Endothelial cell of umbilical vein (primary cell): ENCODE measurements at regions not wholly inside any gene's neighbourhood (a gene's known extent, or its start where the extent isn't known, plus 50 kb on each side); places are given as distances from the start of the nearest gene placed in this dataset.

Source experiments
- CTCF ChIP-seq, 2 donors: IDR thresholded peaks; 1 replicate in 1 of 2; 2 replicates in 1 of 2; pipeline ENCODE4 v1.5.1; 2011; ENCODE audit warnings: low read length in 2 of 2, mild to moderate bottlenecking in 2 of 2, moderate library complexity in 2 of 2, control low read depth in 1 of 2, inconsistent platforms in 1 of 2, low read depth in 1 of 2; ENCODE audit not compliant: insufficient read depth in 1 of 2; ENCODE audit errors: extremely low read depth in 1 of 2
- EZH2 ChIP-seq: IDR thresholded peaks from 2 replicates; pipeline ENCODE4 v1.6.1; 2012; ENCODE audit warnings: borderline replicate concordance, low read depth, mild to moderate bottlenecking, moderate library complexity, low read length, inconsistent platforms; ENCODE audit not compliant: severe bottlenecking
- FOS ChIP-seq: IDR thresholded peaks from 2 replicates; pipeline ENCODE4 v1.6.1; 2011; ENCODE audit warnings: mild to moderate bottlenecking, low read length, moderate library complexity, borderline replicate concordance; ENCODE audit not compliant: insufficient read depth
- GATA2 ChIP-seq: IDR thresholded peaks from 2 replicates; pipeline ENCODE4 v1.7.0; 2011; ENCODE audit warnings: low read depth, mild to moderate bottlenecking, moderate library complexity, mixed read lengths, low read length; ENCODE audit not compliant: insufficient read length, insufficient read depth
- JUN ChIP-seq: IDR thresholded peaks from 2 replicates; pipeline ENCODE4 v1.6.1; 2011; ENCODE audit warnings: borderline replicate concordance, low read depth; ENCODE audit not compliant: insufficient read length, insufficient read depth
- MAX ChIP-seq: IDR thresholded peaks from 2 replicates; pipeline ENCODE4 v1.6.1; 2011; ENCODE audit not compliant: insufficient read depth, insufficient read length
- MYC ChIP-seq: IDR thresholded peaks from one replicate; pipeline ENCODE4 v1.6.1; 2011; ENCODE audit warnings: mild to moderate bottlenecking, low read depth, low read length
- POLR2A ChIP-seq: IDR thresholded peaks from 2 replicates; pipeline ENCODE4 v1.6.1; 2012; ENCODE audit warnings: low read depth, mild to moderate bottlenecking, control low read depth, low read length
- POLR2AphosphoS5 ChIP-seq: IDR thresholded peaks from 2 replicates; pipeline ENCODE4 v1.6.1; 2012; ENCODE audit warnings: low read depth, mild to moderate bottlenecking, control low read depth, low read length, moderate library complexity; ENCODE audit not compliant: insufficient read depth

- no peak for TF ChIP-seq CTCF (IDR thresholded peaks at IDR 0.05; ENCODE audit: extremely low read depth in 1 of 2, insufficient read depth in 1 of 2, low read depth in 1 of 2, low read length in 2 of 2)
- TF ChIP-seq POLR2A = no peak
- no peak for TF ChIP-seq MAX
- TF ChIP-seq MYC = no peak
- no peak for TF ChIP-seq GATA2
- TF ChIP-seq EZH2 = no peak
- TF ChIP-seq POLR2AphosphoS5 = no peak
- TF ChIP-seq FOS = peak; percentile 47
- TF ChIP-seq JUN = no peak
Observed at GRCh38 chr2:215577356-215577755, 141.5 kb upstream of the FN1 start.
